Activated T-cell treated with anti-CD3 and anti-CD28 coated beads for 1 hour (primary cell): ENCODE measurements at regions not wholly inside any gene's neighbourhood (a gene's known extent, or its start where the extent isn't known, plus 50 kb on each side); places are given as distances from the start of the nearest gene placed in this dataset.

Experiments used
- DNase-seq: peaks from one replicate; pipeline ENCODE4 v3.0.0-alpha.2; 2020; ENCODE audit warnings: low read depth

- no peak for DNase-seq
Observed at GRCh38 chr2:134144081-134144596, 109.7 kb upstream of the MGAT5 start.

- DNase-seq, result no peak
Observed at GRCh38 chr2:134144651-134145050, 109.2 kb upstream of the MGAT5 start.

GRCh38 chr2:134145519-134145918, 108.4 kb upstream of the MGAT5 start:
- no peak for DNase-seq

GRCh38 chr2:134146161-134146560, 107.7 kb upstream of the MGAT5 start:
- no peak for DNase-seq

GRCh38 chr2:134146620-134147019, 107.3 kb upstream of the MGAT5 start:
- DNase-seq, result no peak

GRCh38 chr2:134148172-134148571, 105.7 kb upstream of the MGAT5 start:
- no peak for DNase-seq

GRCh38 chr2:134148843-134149472, 104.9 kb upstream of the MGAT5 start:
- no peak for DNase-seq

- DNase-seq, result no peak
Observed at GRCh38 chr2:134149904-134150303, 104.0 kb upstream of the MGAT5 start.

GRCh38 chr2:134150760-134151159, 103.1 kb upstream of the MGAT5 start:
- no peak for DNase-seq

GRCh38 chr2:134152045-134153010, 101.5 kb upstream of the MGAT5 start:
- no peak for DNase-seq

GRCh38 chr2:134153294-134153880, 100.5 kb upstream of the MGAT5 start:
- DNase-seq, result no peak

- no peak for DNase-seq
Observed at GRCh38 chr2:134154246-134154645, 99.6 kb upstream of the MGAT5 start.

GRCh38 chr2:134155134-134155533, 98.7 kb upstream of the MGAT5 start:
- DNase-seq, result no peak

- DNase-seq, result no peak
Observed at GRCh38 chr2:134158295-134158694, 95.6 kb upstream of the MGAT5 start.

GRCh38 chr2:134161170-134161547, 92.7 kb upstream of the MGAT5 start:
- DNase-seq, result no peak

- DNase-seq, result no peak
Observed at GRCh38 chr2:134163336-134163735, 90.5 kb upstream of the MGAT5 start.

GRCh38 chr2:134164306-134164705, 89.6 kb upstream of the MGAT5 start:
- no peak for DNase-seq

- DNase-seq, result no peak
Observed at GRCh38 chr2:134167015-134167414, 86.9 kb upstream of the MGAT5 start.

GRCh38 chr2:134169788-134170187, 84.1 kb upstream of the MGAT5 start:
- no peak for DNase-seq

- DNase-seq, result no peak
Observed at GRCh38 chr2:134170294-134170693, 83.6 kb upstream of the MGAT5 start.

- DNase-seq, result no peak
Observed at GRCh38 chr2:134170700-134171099, 83.2 kb upstream of the MGAT5 start.

- DNase-seq, result no peak
Observed at GRCh38 chr2:134173338-134174016, 80.4 kb upstream of the MGAT5 start.
